HG03457 (cell line): ENCODE measurements at regions not wholly inside any gene's neighbourhood (a gene's known extent, or its start where the extent isn't known, plus 50 kb on each side); places are given as distances from the start of the nearest gene placed in this dataset.

Source experiments
- ATAC-seq: cut with Tn5 transposase; IDR thresholded peaks from one replicate; pipeline ENCODE4 v1.9.1; 2021; ENCODE audit warnings: moderate number of reproducible peaks; ENCODE audit not compliant: unreplicated experiment

DNA sequence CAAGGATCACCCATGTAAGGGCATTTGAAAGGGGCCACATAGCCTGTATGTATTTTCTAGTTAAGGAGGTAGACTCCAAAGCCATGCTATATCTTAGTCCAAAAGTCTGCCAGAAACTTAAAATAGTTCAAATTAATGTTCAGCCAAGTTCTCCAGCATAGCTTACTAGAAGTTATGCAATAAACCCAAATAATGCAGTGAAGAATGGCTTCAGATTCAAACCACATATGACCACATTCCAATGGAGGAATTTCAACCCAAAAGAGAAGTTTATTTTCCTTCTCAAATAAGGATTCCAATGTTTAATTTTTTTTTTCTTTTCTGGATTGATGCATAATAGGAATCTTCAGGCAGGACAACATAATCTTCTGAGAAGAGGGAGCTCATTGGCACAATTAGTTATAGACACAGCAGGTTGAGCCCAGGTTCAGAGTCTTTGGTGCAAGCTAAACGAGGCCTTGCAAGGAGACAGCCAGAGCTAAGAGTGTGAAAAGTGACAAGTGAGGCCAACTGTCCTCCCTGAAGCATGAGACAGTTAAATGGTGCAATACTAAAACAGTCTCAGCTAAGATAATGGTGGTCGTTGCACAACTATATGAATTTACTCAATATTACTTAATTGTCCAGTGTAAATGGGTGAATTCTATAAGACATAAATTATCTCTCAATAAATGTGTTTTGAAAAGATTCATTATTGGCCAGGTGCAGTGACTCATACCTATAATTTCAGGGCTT lies 598.8 kb upstream of the CDH4 start:
- no peak for ATAC-seq

DNA sequence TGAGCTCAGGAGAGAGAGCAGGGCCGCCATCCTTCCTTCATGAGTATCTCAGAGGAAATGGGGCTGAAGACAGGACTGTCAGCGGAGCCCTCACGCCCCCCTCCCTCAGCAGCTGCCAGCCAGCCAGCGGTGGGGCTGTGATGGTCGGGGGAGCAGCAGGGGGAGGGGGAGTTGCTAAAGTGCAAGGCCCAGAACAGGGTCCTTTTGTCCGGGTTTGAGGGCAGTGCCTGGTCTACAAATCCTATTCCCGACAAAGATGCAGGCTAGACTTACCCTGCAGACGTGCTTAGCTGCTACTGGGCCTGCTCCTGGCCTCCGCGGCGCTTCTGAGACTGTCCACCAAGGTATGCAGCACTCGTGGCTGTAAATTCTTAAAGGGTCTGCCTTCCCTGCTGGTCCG lies 593.4 kb upstream of the CDH4 start:
- no peak for ATAC-seq

DNA sequence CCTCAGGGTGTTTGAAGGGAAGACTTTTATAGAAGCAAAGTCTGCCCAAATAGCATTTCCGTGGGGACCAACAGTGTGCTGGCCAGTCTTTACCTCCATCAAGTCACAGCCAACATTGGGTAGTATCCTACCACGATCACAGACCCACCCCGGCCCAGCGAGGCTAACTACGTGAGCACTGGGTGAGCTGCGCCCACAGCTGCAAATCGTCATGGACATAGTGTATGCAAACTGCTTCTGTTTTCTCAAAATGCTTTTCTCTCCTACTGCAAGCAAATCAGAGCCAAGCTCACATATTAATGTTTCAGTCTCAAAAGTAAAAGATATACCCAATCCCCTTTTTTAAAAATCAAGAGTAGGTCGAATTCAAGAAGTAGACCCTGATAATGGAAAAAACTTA lies 592.8 kb upstream of the CDH4 start:
- no peak for ATAC-seq

DNA sequence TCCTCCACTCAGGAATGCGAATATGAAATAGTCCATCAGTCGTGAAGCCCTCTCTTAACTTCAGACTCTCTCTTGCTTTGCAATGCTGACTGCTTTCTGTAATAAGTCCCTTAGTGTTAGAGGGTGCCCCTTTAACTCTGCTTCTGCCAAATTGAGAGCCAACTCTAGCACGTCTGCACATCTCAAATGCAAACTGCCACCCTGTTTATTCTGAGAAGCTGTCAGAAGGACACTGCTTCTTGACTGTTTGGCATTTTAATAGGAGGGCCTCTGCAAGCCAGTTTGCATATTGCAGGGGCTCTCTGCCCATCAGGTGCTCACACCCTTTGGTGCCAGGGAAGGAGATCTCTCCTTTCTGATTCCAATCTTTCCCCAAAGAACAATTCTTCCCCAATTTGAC lies 589.8 kb upstream of the CDH4 start:
- no peak for ATAC-seq

DNA sequence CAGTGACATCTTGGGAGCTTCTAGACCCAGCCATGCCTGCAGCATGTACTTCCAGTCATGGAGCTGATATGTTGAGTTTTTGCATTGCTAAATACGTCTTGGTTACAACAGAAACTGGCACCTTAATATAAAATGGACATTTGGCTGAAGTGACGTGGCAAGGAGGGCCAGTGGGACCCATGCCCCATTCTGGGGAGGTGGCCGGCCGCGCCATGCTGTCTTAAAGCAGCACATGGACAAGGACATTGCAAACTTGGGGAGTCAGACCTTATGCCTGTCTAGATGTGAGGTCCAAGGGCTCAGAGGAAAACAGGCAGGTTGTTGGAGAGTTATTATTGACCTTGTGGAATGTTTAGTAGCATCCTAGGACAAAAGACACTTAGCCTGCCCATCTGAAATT lies 588.0 kb upstream of the CDH4 start:
- ATAC-seq: no peak

DNA sequence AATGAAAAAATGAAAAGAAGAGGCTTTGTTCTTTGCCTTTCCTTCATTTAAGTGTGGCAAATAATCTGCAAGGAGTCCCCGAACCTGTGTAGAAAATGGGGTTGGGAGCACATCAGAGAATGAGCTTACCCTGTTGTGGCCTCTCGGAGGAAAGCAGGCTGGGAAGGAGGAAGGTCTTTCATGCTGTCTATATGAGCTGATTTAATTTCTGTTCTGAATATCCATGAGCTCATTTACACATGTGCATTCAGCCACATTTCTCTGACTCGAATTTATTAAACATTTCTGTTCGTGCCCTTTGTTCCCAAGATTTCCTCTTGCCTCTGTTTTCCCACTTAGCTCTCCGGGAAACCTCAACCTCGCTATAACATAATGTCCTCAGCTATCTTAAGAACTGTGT lies 584.4 kb upstream of the CDH4 start:
- ATAC-seq: no peak

DNA sequence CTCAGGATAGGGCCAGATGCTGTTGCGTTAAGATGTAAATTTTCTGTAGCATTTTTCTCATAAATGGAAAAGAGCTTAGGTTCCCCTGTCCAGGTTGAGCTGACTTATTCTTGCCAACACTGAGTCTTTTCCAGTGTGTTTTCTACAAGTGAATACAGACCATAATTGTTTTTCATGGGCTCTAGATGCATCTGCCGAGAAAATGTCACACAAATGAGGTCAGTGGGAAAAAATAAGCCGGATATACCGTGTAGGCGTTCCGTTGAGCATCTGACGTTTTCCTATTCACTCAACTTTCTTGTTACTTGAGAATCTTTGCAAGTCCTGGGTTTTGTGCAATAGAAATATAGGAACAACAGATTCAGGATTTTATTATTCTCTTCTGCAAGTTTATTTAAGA lies 582.9 kb upstream of the CDH4 start:
- no peak for ATAC-seq

DNA sequence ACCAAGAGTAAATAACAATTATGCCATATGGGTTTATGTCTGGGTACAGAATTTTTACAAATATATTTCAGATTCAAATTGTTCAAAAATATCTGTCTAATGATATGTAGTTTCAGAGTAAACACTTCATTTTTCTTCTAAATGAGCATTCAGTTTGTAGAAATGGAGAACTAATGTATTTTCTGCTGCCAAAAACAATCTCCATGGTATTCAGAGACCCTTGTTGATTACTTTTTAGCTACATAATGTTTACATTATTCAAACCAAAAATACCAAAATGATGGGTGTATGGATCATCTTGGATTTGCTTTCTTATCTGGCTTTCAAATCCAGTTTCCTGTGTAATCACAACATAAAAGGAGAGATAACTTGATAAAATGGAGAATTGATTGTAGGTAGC lies 576.0 kb upstream of the CDH4 start:
- no peak for ATAC-seq

DNA sequence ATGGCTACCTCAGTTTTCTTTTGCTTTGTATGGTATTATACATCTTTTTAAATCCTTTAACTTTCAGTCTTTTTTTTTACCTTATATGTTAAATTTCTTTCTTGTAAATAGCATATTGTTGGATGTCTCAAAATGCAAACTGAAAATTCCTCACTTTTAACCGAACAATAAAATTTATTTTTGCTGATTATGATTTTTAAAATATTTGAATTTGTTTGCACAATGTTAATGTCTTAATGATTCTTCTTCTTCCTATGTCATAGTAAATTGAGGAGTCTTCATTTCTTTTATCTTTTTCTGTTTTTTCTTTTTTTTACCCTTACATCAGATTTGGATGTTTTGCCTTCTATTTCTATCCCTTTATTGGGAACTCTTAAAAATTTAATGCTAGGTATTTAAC lies 574.2 kb upstream of the CDH4 start:
- ATAC-seq: no peak

DNA sequence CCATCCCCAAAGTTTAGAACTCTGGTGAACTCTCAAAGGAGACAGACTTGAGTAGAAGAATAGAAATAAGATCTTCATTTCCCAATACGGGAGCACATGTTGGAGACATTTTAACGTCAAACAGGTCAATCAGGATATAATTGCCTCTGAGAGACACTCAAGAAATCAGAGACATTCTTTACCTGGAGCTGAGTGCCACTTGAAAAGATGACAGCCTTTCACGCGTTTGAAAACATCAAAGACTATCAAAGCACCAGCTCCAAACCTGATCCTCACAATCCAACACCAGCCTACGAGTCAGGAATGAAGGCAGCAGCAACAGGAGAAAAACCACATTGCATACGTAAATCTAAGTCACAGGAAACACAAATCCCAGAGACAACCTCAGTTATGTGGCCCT lies 571.5 kb upstream of the CDH4 start:
- no peak for ATAC-seq

DNA sequence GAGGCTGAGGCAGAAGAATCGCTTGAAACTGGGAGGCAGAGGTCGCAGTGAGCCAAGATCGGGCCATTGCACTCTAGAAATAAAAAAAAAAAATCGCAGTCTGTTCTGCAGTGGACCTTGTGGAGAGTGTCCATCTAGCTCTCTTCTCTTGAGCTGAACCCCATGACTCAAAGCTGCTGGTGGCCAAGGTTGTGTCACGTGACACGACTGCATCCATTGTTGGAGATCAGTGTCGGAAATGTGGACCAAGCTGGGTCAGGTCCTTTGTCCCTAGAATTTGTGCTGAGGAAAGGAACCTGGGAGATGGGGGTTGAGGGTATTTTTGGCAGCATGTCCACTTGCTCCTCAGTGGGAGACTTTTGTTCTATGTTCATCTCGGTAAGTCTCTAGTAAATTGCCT lies 564.8 kb upstream of the CDH4 start:
- ATAC-seq: no peak

DNA sequence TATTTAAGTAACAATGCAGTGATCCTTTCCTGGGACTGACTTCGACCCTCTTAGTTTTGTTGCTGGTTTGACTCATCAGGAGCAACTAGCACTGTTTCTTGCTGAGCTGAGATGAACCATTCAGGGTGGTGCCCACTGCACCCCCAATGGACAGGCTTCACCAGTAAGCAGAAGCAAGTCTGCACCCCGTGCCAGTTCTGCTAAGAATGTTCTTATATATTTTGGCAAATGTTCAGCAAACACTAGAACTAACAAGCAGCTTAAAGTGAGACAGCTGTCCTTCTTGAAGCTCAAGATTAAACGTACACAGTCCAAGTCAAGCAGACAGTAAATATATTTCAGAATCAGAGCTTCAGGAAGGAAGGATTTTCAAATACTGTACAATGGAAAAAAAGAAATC lies 561.3 kb upstream of the CDH4 start:
- no peak for ATAC-seq

DNA sequence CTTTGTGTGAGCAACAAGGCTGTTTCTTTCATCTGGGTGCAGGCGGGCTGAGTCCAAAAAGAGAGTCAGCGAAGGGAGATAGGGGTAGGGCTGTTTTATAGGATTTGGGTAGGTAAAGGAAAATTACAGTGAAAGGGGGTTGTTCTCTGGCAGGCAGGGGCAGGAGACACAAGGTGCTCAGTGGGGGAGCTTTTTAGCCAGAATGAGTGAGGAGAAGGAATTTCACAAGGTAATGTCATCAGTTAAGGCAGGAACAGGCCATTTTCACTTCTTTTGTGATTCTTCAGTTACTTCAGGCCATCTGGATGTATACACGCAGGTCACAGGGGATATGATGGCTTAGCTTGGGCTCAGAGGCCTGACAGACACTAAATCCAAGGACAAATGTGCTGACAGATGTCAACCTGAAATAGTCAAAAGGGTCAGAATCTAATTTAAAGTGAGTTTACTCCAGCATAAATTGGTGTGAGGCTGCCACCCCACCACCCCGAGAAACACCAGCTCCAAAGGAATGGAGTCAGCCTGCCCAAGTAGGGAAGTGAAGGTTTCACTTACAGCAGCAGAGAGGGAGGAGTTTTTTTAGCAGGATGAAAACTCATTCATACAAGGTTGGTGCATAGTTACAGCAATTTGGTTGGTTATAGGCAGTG lies 560.0 kb upstream of the CDH4 start:
- no peak for ATAC-seq

DNA sequence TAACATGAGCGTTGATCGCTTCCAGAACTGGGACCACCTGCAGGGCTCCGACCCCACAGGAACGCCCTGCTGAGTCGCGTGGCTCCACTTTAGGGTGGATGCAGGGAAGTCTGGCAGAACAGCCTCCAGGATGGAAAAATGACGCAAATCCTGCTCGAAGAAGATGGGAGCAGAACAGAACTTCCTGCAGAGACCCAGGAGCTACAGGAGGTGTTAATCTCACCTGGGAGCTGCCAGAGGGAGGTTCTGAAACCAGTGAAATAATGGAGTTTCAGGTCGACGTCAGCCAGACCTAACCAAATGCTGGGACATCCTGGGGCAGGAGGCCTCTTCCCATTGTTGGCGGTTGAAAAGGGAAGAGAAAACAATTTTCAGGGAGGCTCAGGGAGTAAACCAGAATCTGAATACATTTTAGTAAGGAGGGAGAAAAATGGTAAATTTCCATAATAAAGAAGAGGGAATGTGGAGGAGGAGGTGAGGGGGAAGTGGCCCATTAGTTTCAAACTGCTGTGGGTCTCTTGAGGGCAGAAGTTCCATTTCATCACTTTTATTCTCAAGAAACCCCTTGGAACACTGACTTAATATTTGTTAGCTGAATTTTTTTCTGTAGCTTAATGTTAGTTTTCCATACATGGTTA lies 558.4 kb upstream of the CDH4 start:
- ATAC-seq: no peak

DNA sequence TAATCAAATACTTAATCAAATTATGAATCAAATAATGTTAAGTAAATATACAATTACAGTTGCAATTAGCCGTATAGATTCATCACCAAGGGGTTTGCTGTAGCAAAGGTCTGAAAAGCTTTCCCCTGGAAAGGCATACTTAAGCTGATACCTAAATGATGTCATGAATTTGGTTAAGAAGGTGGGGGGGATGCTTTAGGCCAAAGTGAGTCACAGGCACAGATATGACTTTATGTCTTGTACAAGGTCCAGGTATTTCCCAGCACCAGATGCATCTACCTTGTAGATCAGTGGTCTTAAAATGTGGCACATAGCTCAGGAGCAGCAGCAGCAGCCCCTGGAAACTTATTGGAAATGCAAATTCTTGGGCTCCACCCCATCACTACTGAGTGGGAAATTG lies 557.3 kb upstream of the CDH4 start:
- ATAC-seq: no peak

DNA sequence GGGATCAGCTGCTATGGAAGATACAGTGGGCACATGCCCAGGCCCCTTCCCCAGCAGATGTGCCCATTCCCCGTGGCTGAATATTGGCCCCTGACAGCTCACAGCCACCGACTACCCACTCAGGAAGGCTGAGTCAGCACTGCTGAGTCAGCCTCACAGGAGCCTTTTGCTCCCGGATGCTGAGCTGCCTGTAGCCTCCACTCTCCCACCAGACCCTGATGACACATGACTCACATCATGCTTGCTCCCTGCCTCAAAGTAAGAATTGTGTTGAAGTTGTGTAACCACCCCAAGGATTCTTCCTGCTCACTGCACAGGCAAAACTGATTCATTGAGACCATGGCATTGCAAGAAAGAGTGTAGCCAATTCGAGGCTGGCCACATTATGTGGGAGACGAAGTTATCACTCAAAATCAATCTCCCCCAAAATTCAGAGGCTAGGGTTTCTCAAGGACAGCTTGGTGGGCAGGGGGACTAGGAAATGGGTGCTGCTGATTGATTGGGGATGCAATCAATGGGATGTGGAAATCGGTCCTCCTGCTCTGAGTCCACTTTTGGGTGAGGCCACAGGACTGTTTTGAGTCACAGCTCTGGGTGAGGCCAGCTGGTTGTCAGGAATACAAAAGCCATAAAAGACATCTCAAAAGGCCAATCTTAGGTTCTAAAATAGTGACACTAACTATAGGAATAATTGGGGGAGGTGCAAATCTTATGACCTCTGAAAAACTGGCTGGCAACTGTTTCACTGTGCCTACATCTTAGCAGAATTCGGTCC lies 556.6 kb upstream of the CDH4 start:
- ATAC-seq: no peak

DNA sequence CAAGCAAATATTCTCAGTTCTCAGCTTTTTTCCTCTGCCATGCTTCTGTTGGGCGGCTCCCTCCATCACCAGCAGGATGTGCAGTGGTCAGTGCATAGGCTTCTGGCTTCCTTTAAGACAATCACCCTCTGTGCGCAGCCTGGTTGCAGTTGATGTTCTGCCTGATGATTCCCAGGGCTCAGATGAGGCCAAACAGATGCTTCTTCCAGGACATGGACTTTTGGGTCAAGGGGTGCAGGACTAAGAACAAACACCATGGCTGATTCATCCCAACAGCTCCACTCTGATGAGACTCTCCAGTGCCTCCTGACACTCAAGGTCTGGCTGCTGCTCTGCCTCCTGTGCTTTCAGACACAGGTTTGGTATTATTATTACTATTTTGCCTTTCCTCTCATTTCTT lies 554.8 kb upstream of the CDH4 start:
- ATAC-seq: no peak

DNA sequence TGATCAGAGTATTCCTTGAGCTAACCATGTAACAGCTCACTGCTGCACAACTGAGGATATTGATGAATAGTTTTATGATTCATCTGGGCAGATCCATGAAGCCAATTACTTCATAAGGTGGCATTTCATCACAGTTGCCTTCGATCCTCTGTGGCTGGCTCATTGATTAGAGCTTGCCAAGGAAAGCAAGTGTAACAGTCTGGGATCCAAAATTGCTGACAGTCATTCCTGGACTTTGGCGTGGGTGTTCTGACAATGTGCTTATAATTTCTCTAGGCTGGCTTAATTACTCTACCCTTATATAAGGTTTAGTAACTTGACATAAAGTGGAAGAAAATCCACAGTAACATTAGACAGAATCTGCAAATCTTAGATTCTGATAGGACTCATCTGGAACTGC lies 551.3 kb upstream of the CDH4 start:
- ATAC-seq: no peak

DNA sequence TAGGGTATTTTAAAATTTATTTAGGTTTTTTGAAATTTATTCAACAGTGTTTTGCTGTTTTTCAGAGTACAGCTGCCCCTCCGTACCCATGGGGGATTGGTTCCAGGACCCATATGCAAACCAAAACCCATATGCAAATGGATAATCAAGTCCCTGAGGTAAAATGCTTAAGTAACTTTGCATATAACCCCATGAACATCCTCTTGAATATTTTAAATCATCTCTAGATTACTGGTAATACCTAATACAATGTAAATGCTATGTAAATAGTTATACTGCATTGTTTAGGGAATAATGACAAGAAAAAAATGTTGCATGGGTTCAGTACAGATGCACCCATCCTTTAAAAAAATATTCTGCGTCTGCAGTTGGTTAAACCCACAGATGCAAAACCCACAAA lies 547.9 kb upstream of the CDH4 start:
- no peak for ATAC-seq

DNA sequence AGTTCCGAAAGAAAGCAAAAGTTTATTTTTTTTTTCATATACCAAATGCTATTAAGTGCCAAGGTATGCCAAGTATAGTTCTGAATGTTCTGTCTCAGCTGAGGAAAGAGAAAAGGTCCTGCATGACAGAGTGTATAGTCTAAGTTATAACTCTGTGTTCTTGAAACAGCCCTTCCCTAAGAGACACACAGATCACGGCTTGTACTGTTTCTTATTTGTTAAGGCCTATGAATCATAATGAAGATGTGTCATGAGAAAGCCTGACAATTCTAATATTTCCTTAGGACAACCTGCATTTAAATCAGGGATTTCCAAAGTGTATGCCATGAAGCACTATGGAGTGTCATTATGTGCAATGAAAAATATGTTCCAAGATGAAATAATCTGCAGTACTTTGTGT lies 538.7 kb upstream of the CDH4 start:
- no peak for ATAC-seq

DNA sequence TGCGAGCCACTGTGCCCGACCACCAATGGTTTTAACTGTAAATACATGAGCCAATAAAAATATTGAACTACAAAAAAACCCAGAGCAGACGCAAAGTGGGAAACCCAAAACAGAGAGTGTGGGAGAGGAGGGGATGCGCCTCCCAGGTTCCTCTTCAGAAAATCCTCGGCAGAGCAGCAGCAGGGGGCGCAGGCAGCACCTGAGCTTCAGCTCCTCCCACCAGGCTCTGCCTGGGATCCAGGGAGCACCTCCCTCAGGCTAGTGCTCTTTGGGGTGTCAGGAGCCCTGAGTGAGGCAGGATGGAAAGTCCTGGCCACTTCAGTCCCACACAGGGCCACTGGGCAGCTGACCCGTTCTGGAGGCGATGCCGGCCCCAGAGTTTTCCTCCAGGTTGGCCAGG lies 536.9 kb upstream of the CDH4 start:
- no peak for ATAC-seq
